HG02840 (cell line): ENCODE measurements at regions not wholly inside any gene's neighbourhood (a gene's known extent, or its start where the extent isn't known, plus 50 kb on each side); places are given as distances from the start of the nearest gene placed in this dataset.

Source experiments
- ATAC-seq: cut with Tn5 transposase; IDR thresholded peaks from one replicate; pipeline ENCODE4 v1.9.1; 2021; ENCODE audit warnings: mild to moderate bottlenecking, moderate library complexity, moderate number of reproducible peaks; ENCODE audit not compliant: unreplicated experiment, low FRiP score

DNA sequence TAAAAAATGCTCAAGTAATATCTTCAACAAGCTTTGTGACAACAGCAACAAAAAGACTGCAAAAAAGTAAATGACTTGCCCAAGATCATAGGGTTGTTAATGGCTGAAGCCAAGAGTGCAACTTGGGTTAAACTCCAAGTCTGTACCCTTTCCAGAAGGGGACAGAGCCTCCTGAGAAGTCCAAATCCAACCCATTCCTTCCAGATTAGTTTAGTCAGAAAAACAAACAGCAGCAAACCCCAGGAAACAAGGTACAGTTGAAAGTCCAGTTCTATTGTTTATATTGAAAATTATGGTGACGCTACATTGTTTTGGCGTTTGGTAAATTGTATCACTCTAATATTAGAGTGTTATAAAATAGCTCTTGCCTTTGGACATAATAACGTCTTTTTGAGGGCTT is 239.9 kb downstream of the SPTSSA start:
- no peak for ATAC-seq

DNA sequence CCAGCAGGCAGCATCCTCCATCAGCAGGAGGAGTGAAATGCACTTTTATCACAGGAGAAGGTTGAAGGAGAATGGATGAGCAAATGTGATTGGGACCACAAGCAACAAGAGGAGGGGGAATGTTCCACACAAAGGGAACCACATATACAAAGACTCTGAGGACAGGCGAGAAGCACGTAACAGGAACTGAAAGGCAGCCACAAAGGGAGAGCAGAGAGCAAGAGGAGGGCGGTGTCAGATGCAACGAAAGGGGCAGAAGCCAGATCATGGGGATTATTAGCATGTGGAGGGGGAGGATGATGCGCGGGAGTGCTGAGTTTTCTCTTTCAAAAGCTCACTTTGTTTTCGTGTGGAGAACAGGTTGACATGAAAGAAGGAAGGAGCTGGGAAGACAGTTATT is 241.1 kb downstream of the SPTSSA start:
- ATAC-seq, result no peak

GRCh38 chr14:34220378-34220706 is 241.7 kb downstream of the SPTSSA start:
- no peak for ATAC-seq

- no peak for ATAC-seq
These were observed 242.2 kb downstream of the SPTSSA start for GRCh38 chr14:34219661-34220377.

GRCh38 chr14:34218881-34219280 is 243.2 kb downstream of the SPTSSA start:
- ATAC-seq, result no peak

GRCh38 chr14:34214961-34215360 is 247.1 kb downstream of the SPTSSA start:
- ATAC-seq, result no peak

GRCh38 chr14:34213332-34213731 is 248.7 kb downstream of the SPTSSA start:
- no peak for ATAC-seq

DNA sequence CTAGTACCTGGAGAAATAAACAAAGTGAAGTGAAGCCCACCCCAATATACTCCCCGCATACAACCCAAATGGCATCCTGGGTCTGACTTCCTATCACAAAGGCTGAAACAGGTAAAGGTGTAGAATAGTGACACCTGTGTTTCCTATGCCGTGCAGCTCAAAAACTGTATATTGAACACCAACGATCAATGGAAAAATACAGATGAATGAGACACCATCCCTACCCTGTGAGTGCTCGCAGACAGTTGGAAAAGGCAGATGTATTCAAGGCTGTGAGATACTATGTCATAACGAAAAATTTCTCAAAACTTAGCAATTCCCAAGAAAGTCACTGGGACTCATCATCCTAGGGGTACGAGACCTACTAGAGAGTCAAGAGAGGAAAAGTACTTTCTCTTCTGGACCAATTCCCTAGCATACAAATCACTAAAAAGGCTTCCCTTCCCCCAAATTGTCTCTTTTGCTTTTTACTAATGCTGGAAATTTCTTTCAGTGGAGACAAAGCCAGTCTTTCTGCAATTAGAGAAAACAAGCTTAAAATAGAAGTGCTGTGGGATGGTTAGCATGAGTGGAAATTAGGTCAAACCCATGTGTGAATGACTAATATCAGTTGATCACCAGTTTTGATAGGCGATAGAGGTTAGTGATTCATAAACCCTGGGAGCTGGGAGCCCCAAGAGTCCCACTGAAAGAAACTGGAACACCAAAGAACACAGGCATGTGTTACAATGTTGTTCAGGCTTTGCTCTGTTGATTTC is 249.7 kb downstream of the SPTSSA start:
- ATAC-seq, result no peak

- ATAC-seq, result peak; percentile 81
These were observed 250.3 kb downstream of the SPTSSA start for GRCh38 chr14:34211732-34212131.

- no peak for ATAC-seq
These were observed 253.5 kb downstream of the SPTSSA start for GRCh38 chr14:34208532-34208931.

DNA sequence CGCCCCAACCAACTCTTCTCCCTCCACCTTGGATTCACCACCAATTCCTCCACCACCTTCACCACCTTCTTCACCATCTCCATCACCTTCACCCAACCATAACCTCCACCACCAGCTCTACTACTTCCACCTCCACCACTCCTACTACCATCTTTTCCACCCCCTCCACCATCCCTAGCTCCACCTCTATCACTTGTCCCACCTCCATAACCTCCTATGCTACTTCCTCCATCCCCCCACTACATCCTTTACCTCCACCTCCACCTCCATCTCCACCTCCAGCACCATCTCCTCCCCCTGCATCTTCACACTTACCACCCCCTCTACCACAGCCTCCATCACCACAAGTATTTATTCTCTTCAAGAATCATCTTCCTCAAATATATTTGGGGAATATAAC is 254.9 kb upstream of the EGLN3 start:
- no peak for ATAC-seq

GRCh38 chr14:34204774-34205173 is 253.9 kb upstream of the EGLN3 start:
- no peak for ATAC-seq

GRCh38 chr14:34203251-34203722 is 252.4 kb upstream of the EGLN3 start:
- no peak for ATAC-seq

DNA sequence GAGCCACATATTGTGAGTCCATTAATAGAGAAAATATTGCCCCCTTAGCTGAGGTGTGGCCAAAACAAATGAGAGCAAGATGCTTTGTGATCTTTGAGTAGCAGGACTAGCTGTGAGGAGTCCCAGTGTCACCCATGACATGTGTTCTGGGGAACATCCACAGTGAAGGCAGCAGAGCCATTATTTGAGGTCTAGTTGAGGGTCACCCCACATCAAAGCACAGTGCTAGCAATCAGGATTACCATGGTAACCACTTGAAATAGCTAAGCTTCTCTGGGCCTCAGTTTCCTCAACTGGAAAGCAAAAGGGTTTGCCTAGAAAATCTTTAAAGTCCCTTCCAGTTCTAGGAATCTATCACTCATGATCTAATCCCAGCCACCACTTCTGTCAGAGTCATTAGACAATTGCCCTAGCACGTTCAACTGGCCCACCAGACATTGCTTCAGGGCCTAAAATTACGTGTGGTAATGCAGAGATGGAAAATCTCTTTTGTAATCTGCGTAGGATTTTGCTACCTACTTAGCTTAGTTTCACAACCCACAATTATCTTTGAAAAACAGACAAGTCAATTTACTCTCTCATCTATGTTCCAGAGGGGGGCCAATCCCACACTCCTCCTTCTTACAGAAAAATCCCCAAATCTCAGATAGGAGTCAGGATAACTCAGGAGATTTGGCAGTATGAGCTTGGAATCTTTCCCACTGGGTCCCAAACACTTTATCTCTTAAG is 251.2 kb upstream of the EGLN3 start:
- no peak for ATAC-seq

DNA sequence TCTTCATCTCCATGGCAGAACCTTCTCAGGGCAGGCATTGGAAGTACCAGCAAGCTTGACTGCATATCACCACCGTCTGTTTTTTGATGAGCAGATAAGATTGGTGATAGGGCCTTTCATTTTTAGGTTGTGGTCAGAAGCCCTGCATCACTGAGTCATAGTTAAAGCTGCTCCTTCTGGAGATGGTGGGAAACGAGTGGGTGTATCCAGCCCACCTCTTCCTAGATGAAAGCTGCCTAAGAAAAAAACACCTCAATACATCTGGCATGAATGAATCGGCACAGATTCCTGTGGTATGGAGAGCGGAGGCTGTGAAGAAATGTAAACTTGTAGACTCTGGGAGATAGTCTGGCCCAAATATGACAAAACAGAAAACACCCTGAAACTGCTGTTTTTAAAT is 248.7 kb upstream of the EGLN3 start:
- no peak for ATAC-seq

DNA sequence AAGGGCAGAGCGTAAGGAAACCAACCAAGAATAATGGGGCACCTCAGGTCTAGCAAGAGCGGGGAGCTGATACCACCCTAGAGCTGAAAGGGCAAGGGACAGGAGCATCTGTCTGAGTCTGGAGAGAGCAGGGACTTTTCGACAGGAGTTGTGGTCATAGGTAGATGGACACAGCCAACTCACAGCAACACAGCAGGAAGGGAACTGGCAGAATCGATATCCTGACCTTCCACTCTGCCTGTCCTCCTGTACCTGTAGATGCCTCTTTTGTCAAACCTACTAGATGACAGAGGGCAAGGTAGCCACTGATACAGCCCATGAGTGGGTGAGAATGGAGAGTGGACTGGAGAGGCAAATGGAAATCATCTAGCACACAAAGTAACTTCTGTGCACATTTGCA is 247.2 kb upstream of the EGLN3 start:
- ATAC-seq, result no peak

- no peak for ATAC-seq
These were observed 245.1 kb upstream of the EGLN3 start for GRCh38 chr14:34195964-34196363.

DNA sequence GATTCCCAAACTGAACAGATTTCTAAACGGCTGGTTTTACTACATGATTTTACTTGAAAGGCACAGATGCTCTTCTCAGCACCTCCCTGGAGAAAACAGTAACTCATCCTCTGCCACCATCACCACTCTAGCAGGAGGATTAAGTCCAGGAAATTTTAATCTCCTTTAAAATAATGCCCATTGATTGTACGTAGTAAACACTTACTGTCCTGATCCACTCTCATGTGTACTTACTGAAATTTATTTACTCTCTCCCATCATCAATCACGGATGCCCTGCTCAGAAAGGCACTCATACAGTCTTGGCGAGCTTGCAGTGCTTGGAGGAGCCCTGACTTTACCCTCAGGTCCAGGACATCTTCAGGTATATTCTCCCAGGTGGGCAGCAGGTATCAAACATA is 239.8 kb upstream of the EGLN3 start:
- no peak for ATAC-seq

- no peak for ATAC-seq
These were observed 239.0 kb upstream of the EGLN3 start for GRCh38 chr14:34189866-34190265.

DNA sequence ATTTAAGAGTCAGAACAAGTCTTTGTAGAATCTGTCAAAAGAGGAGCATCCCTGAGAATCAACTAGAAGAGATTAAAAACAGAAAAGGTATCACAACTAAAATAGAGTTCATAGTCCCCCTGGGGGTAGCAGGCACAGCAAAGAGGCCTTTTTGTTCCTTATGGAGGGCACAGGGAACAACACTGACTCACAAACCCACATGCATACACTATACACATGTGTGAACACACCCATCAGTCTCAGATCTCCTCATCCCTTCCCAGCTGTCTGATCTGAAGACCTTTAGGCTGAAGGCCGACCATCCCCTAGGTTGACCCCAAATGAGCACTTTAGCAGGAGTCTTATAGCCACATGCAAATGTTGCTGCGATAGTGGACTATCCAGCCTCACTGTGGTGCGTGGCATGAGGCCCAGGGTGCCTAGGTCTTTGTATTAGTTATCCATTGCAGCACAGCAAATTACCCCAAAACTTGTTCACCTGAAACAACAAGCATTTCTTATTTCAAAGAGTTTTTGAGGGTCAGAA is 236.7 kb upstream of the EGLN3 start:
- ATAC-seq, result no peak

DNA sequence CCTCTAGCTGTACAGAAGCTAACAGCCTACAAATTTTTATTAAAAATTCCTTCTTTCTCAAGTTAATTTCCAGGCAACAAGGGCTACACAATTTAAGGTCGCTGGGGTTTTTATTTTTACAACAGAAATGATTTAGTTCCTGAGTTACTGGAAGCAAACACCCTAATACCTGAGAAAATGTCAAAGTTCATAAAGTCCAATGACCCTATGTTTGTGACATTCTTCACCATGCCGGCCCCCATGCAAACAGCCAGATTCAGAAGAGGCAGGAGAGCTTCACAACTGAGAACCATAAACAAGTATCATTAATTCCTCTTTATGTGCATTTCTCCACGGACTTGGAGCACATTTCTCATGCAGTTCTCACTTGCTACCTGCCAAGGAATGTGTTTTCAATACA is 236.2 kb upstream of the EGLN3 start:
- ATAC-seq, result no peak
